HG03460 (cell line): ENCODE measurements at regions not wholly inside any gene's neighbourhood (a gene's known extent, or its start where the extent isn't known, plus 50 kb on each side); places are given as distances from the start of the nearest gene placed in this dataset.

ENCODE experiments used
- ATAC-seq: cut with Tn5 transposase; IDR thresholded peaks from one replicate; pipeline ENCODE4 v1.9.1; 2021; ENCODE audit not compliant: unreplicated experiment

DNA sequence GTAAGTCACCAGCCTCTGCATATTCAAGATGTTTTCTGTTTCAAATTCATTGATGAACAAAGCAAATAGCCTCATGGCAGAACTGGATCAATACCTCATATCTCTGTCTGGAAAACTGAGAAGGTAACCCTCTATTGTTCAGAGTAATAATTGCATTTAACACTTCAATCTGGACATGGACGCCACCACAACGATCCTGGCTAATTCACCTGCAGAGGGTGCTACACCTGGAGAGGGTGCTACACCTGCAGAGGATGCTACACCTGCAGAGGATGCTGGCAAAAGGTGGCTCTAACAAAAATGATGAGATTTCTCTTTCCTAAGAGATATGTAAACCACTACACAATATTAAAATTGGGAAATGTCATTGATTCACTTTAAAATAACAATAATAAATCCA, 183.1 kb upstream of the HNRNPA3 start:
- ATAC-seq, result no peak

DNA sequence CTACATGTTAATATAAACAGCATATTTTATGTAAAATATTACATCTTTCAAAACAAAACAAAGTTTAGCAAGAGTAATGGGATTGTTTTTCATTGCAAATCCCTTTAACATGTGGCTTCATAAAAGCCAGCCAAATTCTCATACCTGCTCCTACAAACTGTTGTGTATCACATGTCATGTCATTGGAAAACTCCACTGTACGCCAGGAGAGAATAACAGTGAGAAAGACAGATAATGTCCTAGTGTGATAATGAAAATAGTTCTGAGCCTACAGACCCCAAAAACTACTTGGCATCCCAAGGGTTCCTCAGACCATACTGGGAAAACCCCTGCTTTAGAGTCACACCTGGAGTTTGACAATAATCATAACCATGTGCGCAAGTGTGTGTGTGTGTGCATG, 182.7 kb upstream of the HNRNPA3 start:
- no peak for ATAC-seq

DNA sequence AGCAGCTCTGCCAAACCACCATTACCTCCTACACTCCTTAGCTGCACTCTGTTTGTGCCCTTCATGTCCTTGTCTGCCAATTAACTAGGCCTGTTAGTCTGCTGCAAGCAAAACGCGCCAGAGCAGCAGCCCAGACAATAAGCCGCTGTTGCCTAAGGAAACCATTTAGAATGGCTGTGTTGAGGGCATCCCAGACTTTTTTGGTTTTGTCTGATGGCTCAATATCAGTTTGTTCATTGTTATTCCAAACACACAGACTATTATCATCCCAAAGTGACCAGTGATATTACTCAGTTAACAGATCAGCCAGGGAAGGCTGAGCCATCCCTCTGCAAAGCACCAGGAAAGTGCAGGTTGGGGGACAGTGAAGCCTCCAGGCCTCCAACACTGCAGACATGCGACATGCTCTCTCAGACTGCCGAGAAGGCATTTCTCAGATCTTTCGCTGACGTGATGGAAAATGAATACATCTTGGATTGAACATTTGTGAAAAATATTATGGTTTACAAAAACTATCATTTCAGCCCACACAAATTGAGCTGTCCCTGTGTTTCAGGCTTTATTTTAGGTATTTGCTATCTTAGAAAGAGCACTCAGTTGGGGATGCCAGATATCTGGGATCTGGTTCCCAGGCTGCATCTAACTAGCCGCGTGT, 182.0 kb upstream of the HNRNPA3 start:
- ATAC-seq, result no peak

DNA sequence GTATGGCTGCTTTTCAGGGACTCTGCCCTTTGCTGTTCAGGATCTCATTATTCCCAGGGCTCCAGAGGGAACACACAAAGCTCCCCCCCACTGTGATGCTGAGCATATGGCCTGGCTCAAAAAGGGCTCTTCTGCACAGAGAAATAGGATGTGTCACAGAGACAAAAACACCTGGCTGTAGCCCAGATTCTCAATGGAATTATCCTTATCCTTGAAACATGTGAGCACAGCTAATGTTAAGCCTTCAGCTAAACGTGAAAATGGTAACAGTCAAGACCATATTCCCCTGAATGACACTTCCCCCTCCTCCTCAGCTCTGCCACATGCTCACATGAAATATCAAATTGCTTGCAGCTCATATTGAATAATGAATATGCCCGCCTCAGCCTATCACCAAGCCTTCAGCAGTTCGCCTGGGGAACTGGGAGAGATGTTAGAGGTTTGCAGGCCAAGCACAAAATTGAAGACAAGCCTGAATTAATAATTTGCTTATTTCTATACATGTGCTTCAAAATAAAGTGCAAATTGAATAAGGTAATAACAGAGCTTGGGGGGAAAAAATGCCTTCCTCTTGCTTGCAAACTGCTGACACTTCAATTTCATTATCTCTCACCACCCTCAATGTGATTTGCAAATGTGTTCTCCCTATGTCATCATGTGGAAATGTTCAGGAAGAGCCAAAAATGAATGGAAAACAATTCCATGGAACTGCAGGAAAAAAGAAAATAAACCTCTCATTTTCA, 181.0 kb upstream of the HNRNPA3 start:
- ATAC-seq, result no peak

DNA sequence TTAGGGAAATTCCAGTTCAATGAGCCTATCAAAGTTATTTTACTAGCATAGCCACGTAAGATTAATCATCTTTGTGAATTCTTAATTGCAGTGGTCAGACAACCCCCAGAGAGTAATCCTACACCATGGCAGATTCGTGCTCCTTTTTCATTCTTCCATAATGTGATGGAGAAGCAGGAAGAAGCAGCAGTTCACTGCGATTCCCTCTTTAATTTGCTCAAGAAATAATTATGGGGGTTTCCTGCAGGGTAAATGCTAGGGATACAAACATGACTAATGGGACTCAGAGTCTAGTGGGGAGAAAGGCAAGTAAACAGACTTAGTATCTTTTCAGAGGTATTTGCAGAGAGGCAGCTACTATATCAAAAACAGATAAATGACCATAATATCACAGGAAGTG, 175.8 kb upstream of the HNRNPA3 start:
- ATAC-seq, result no peak

DNA sequence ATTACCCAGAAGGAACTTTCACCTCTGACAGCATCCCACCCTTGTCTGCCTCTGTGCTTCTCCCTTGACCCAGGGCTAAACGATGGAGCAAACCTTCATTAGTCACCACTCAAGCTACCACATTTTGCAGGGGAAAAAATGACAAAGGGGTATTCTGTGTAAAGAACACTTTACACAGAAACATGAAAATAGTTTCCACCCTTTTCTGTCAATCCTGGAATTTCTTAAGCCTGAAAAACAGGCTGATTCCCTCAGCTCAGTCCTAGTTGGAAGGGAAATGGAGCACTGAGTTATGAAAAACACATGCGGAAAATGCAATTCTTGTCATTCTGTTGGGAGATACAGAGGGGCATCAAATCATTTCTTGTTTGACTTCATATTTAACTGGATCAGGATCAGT, 175.0 kb upstream of the HNRNPA3 start:
- ATAC-seq, result no peak

DNA sequence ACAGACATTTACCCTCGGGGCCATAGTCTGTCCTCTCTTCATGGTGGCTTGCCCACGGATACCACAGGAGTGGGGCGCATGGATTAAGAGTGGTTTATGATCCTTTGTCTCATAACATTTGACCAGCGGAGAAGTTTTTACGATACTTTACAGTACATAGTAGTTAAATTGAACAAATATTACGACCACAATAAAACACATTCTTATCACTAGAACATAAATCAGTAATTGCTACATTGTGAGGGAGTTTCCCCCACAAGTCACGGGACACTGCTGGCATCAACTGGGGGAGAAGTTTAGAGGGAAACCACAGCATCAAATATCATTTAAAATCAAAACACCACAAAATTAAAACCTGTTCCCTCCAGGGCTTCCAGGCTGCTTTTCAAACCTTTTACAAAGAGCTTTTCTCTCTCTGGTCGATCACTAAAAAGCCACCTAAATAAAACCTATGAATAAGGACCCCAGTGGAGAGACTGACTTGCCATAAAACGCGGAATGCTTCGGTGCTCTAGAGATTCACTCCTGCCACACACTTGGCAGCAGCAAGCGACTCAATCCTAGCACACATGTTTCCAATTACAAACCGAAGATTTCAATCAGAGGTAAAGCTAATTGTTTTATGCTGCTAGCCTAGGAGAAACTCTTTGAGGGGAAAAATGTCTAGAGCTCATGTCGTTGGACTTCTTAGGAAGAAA, 173.7 kb upstream of the HNRNPA3 start:
- ATAC-seq, result no peak

DNA sequence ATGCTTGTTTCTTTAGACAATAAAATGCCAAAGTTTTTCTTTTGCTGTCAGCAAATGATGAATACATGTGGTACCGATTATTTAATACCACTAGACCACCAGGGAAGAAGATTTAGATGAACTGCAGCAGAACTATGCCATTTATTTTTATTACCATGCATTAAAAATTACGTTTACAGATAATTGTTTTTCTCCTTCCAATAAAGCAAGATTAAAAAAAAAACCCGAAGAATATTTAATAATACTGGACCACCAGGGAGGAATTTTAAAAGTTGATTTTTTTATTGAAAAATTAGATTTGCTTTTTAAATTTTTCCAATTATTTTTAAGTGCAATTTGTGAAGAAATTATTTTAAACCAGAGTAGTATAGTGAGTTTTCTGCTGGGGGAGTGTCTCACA, 170.3 kb upstream of the HNRNPA3 start:
- no peak for ATAC-seq

DNA sequence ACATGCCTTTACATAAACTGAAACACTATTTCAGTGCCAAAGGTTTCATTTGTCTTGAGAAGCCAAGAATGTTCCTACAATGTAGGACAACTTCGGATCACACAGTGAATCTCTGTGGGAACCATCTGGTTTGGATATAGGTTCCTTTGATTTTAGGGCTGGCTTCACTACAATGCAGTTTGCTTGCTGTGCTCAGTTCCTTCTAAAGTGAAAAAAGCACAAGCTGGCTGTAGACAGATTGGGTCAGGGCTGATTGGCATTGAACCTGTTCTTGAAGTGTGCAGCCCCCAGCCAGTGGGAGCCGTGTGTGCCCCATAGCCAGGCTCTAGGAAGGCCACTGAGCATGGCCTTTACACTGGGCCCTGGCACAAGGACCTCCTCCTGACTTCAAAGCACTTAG, 167.9 kb upstream of the HNRNPA3 start:
- no peak for ATAC-seq

DNA sequence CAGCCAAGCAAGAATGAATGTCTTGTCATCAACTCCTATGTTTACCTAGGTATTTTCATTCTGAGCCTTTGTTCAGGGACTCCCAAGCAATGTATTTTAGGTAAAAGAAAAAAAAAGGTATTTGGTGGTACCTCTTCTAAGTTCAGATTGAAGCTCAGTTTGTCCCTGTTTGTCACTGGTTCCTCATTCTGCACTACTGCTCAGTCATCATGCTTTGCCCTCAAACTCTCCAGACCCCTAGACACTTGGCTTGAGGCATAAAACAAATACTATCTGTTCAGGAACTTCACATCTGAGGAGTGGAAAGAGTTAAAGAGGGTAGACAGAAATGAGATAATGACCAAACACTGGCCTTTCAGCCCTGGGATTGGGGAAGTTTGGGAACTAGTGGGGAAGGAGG, 163.6 kb upstream of the HNRNPA3 start:
- ATAC-seq, result no peak

DNA sequence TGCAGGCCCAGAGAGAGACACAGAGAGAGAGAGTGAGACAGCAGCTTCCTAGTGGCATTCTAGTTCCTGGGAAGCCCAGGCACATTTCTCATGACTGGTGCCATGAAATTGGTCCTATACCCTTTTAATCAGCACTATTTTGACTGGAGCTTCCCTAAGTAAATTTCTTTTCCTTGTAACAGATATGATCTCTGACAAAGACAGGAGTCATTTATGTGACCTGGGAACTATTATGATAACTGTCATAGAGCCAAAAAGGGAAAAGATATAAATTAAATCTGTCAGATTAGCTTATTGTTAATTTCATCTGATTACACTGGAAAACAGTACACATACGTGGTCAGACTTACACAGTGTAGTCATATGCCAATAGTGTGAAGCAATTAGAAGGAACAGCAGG, 161.3 kb upstream of the HNRNPA3 start:
- ATAC-seq, result no peak

DNA sequence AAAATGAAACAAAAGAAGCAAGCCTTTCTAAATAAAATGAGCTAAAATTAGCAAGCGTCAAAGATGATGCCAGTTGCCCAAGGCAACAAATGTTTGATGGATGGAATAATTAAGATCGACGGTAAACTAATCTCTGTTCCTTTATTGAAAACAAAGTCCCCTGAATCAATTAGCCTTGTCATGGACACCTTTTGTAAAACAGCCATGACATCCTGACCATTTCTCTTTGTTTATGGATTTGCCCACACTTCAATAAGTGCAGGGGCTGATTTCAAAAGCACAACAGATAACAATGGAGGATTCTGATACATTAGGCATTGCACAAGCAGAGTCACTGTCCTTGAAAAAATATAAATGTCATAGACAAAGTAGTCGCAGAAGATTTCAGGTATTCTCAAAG, 160.1 kb upstream of the HNRNPA3 start:
- ATAC-seq, result no peak

DNA sequence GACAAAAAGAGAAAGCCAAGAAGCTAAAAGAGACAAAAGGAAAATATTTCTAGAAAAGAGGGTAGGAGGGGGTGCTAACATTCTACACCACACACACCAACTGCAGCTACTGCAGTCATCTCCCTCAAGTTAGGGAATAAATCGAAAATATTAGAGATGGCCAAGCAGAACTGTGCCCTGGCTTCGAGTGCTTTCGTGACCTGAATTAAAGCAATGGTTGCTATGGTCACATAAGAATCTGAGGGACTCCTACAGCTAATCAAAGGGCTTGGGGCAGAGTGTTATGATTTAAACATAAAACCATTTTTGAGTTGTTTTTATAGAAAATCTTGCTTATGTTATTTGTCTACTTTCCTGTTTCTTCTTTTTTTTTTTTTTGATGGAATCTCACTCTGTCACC, 159.6 kb upstream of the HNRNPA3 start:
- no peak for ATAC-seq

DNA sequence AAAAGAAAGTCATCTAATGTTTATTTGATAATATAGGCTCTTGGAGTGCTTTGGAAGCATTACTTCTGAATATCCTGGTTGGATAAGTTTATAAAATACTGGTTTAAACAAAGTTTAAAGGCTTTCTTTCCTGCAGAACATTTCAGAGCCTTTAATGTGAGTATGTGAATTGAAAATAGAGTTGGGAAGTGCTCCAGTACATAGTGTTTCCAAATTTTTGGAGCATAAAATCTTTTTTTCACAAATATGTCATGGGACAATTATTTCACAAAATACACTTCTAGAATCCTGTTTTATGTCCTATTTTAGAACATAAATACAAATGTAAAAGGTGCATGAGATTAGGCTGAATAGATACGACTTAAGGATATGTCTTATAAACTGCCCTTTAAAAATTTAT, 158.9 kb upstream of the HNRNPA3 start:
- no peak for ATAC-seq

DNA sequence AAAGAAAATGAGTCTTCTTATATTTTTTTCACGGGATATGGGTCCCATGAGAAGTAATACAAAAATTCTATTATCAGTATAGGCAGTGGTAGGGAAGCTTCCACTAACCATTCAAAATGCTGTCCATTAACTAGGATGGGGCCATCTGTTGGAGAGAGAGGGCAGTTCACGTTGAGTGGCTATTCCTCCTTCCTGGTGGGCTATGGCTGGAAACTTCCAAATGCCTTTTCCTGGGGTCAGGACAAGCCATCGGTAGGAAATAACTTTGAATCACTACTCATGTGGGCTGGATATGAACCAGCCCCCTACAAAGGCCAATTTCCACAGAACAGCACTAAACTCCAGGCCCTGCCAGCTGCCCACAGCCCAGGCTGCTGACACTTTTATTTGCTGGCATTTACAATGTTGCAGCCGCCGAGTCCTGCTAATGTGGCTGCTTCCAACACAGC, 156.1 kb upstream of the HNRNPA3 start:
- no peak for ATAC-seq

DNA sequence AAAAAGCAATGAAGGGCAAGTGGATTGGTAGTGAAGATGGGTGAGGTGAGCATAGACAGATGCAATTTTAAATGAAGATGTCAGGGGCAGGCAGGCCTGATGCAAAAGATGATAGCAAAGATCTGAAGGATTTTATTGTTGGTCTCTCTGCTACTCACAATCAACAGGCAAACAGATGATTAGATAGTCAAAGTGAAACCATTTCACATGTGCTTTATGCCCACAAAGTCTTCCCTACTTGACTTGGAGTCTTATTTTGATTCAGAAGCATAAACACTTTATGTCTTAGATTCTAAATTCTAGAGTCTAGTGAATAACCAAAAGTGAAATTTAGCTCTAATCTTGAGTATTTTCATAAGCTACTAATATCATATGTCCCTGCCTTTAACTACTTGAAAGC, 153.8 kb upstream of the HNRNPA3 start:
- no peak for ATAC-seq

DNA sequence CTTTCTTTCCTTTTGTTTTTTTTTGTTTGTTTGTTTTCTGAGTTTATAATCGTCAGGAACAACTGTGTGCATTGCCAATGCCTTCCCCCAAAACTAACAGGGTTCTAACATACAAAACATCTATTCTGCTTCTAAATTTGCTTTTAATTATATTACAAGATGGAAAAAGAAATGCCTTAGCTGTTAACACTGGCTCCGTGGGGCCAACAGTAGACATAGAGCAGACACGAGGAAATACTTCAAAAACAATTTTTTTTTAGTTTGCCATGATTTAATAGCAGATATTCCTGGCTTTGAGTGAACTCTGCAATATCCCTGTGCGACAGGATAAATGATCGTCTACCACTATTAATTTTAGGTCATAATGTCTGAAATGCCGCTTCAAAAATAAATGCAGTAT, 153.3 kb upstream of the HNRNPA3 start:
- no peak for ATAC-seq

DNA sequence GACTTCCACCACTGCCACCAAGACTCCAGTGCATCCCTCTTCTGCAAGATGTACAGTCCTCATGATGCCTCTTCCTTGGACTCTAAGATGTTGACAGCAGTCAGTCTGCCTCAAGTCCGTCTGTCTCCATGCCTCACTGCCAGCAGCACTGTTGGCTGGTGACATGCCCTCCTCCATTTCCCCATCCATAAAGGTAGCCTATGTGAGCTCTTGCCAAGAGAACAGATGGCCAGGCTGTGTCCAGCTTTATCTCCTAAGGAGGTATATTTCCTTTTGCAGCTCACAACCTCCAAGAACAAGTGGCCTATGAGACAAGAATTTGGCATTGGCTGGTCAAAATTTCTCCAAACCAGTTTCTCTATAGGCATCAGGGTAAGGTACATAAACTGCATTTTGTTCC, 149.3 kb upstream of the HNRNPA3 start:
- no peak for ATAC-seq

DNA sequence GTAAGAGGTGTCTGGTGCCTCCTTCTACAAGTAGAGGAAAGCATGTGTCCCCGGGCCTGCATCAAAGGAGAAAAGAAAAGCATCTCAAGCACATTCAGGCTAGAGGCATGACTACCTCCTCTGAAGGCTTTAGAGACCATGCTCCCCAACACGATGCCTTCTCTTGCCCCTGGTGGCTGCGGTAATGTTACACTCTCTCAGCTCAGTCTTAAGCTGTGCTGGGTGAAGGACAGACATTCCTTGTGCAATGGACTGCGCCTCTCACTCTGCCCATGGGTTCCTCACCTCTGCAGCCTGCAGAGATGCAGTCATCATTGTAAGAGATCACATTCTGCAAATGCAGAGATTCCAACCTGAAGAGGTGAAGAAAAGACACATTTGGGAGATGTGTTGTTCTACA, 148.2 kb upstream of the HNRNPA3 start:
- ATAC-seq, result no peak

DNA sequence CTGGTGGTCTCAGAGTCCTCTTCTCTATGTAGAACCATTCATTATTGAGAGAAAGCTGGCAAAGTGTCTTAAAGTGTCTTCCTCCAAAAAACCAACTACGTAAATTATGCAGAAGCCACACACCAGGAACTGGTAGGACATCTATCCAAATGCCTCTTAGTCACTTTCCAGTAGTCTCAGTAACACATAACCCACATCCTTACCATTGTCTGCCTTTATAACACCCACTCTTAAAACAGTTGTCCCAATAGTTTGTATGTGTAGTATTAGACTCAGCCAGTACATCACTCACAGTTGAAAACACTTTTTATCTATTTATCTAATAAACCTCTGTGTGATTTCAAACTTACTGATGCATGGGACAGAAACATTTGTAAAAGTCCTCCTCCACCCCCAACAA, 143.6 kb upstream of the HNRNPA3 start:
- ATAC-seq, result no peak

DNA sequence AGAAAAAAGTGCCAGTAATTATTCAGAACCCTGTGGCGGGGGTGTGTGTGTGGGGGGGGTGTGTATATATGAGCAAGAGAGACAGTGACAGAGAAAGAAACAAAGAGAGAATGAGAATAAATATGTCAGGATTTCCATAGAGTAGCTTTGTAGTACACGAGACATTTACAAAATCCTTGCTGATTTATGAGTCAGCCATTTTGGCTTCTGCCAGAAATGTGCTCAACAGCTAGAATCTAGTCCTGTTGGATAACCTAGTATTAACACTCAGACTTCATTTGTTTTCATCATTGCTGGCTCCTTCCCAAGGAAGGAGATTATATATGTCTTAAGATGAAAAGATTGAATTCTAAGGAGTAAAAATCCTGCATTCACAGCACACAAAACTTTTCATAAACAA, 140.5 kb upstream of the HNRNPA3 start:
- ATAC-seq, result no peak

DNA sequence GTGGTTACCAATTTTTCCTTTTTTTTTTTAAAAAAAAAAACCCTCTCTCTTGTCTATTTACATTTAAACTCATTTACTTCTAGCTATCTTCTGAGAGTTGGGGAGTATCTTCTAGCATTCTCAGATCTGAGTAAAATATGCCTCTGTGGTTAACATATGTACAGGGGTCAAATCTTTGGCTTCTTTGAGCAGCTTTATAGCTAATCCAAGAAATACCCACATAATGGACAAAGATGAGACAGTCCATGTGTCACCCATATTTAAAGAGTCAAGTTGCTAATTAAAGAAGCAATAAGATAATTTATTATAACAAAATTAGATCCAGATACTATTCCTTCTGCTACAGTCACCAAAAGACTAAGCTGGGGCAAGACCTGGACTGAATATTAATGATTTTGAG, 139.0 kb upstream of the HNRNPA3 start:
- ATAC-seq, result no peak
